ENCODE measurements at regions not wholly inside any gene's neighbourhood (a gene's known extent, or its start where the extent isn't known, plus 50 kb on each side); places are given as distances from the start of the nearest gene placed in this dataset.

DNA sequence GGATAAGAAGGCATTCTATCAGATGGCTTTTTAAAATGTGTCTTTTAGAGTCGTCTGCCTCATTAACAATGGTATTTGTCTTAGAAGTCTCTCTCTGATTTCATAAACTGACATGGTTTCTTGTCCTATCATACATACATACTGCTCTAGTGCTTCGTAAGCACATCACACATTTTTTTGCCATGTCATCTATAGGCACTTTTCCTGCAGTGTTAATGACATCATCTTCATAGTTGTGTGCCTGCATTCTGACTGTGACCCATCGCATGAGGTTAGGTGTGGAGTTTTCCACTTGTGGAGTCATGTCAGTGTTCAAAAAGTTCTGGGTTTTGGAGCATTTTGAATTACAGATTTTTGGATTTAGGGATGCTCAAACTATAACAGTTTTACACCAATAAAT, 361.6 kb upstream of the SPOCK3 start:
- no peaks in the 10 kb centered on the region for H3K4me1 ChIP-seq
- H3K27ac ChIP-seq (replicated peaks in 1 of 4): no peak overlapping the region
- TF ChIP-seq EP300 (IDR thresholded peaks at IDR 0.05) (no peak), POLR2AphosphoS5 (IDR thresholded peaks at IDR 0.05) (no peak), POLR2A (IDR thresholded peaks at IDR 0.05; ENCODE audit: low read depth) (no peak)
- TF ChIP-seq, protein P1, sequence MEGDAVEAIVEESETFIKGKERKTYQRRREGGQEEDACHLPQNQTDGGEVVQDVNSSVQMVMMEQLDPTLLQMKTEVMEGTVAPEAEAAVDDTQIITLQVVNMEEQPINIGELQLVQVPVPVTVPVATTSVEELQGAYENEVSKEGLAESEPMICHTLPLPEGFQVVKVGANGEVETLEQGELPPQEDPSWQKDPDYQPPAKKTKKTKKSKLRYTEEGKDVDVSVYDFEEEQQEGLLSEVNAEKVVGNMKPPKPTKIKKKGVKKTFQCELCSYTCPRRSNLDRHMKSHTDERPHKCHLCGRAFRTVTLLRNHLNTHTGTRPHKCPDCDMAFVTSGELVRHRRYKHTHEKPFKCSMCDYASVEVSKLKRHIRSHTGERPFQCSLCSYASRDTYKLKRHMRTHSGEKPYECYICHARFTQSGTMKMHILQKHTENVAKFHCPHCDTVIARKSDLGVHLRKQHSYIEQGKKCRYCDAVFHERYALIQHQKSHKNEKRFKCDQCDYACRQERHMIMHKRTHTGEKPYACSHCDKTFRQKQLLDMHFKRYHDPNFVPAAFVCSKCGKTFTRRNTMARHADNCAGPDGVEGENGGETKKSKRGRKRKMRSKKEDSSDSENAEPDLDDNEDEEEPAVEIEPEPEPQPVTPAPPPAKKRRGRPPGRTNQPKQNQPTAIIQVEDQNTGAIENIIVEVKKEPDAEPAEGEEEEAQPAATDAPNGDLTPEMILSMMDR (IDR thresholded peaks at IDR 0.05): no peak
- 80% methylated on average over 3 of the region's 3 CpGs for WGBS
- no peaks in the 10 kb centered on the region for H3K9me3 ChIP-seq
- intact Hi-C loops (cut with DNase I): no loop called here
- DNase-seq (ENCODE audit: extremely low spot score): no peak
- no peaks in the 10 kb centered on the region for H3K36me3 ChIP-seq
- no peak overlapping the region for H3K4me3 ChIP-seq
- no peaks in the 10 kb centered on the region for H3K27me3 ChIP-seq

DNA sequence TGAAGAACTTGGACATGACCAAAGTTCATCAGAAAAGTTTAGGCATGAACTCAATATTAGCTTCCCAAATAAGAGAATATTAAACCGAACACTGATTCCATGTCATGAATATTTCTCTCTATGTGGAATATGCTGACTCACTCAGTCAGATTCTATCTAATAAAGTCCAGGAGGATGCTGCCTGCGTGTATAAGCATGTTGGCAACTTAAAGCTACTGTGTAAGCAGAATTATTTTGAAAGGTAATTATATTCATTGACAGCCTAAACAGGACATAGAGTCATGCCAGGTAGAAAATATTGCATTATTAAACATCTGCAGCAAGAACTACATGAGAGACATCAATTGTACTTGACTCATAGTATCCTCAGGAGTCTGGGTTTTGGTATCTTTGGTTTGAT, 367.9 kb upstream of the SPOCK3 start:
- Histone ChIP-seq H3K27ac (replicated peaks in 1 of 4) (no peak overlapping the region), H3K36me3 (no peaks in the 10 kb centered on the region), H3K9me3 (no peaks in the 10 kb centered on the region), H3K27me3 (no peaks in the 10 kb centered on the region), H3K4me3 (no peak overlapping the region), H3K4me1 (no peaks in the 10 kb centered on the region)
- TF ChIP-seq EP300 (IDR thresholded peaks at IDR 0.05) (no peak), POLR2A (IDR thresholded peaks at IDR 0.05; ENCODE audit: low read depth) (no peak), POLR2AphosphoS5 (IDR thresholded peaks at IDR 0.05) (no peak)
- TF ChIP-seq, protein P1 (IDR thresholded peaks at IDR 0.05): no peak
- no peak for DNase-seq (ENCODE audit: extremely low spot score)
- 91% methylated on average over 2 of the region's 2 CpGs for WGBS
- intact Hi-C loops (cut with DNase I): no loop called here

DNA sequence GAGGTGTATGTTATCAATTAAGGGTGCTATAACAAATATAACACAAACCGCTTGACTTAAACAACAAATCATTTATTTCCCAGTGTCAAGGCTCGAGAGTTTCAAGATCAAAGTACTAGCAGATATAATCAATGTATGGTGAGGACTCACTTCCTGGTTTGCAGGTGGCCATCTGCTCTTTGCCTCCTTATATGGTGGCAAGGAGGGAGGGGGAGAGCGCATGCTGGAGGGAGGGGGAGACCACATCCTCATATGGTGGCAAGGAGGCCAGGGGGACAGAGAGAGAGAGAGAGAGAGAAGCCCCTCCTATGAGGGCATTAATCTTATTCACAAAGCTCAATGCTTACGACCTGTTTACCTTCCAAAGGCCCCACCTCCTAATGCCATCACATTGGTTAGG, 372.3 kb upstream of the SPOCK3 start:
- no peaks in the 10 kb centered on the region for H3K9me3 ChIP-seq
- H3K36me3 ChIP-seq: no peaks in the 10 kb centered on the region
- H3K27me3 ChIP-seq: no peaks in the 10 kb centered on the region
- intact Hi-C loops (cut with DNase I): no loop called here
- no peak overlapping the region for H3K27ac ChIP-seq (replicated peaks in 1 of 4)
- WGBS: 70% methylated on average over 4 of the region's 4 CpGs
- DNase-seq (ENCODE audit: extremely low spot score): no peak
- TF ChIP-seq POLR2AphosphoS5 (IDR thresholded peaks at IDR 0.05): no peak
- TF ChIP-seq, protein P1 (IDR thresholded peaks at IDR 0.05): no peak
- no peak for TF ChIP-seq EP300 (IDR thresholded peaks at IDR 0.05)
- TF ChIP-seq POLR2A (IDR thresholded peaks at IDR 0.05; ENCODE audit: low read depth): no peak
- H3K4me1 ChIP-seq: no peaks in the 10 kb centered on the region
- H3K4me3 ChIP-seq: no peak overlapping the region

DNA sequence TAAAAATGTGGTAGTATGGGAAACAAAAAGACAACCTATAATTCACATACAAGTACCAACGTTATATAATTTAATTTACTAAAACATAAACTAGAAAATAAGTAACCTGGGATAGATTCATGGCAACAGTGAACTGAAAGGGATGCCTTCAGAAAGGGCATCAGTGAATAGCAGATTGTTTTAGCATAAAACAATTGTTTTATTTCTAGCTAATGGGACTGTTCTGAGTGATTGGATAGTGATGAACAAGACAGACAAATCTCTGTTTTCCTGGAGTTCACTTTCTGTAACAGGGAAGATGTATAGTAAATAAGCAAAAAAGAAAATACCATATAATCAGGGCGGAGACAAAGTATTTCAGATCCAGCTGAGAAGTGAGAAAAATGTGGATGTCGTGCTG, 379.1 kb upstream of the SPOCK3 start:
- TF ChIP-seq POLR2AphosphoS5 (IDR thresholded peaks at IDR 0.05) (no peak), EP300 (IDR thresholded peaks at IDR 0.05) (no peak)
- TF ChIP-seq, protein P1 (IDR thresholded peaks at IDR 0.05): no peak
- no peaks in the 10 kb centered on the region for H3K36me3 ChIP-seq
- intact Hi-C loops (cut with DNase I): no loop called here
- no peaks in the 10 kb centered on the region for H3K27me3 ChIP-seq
- no peak for DNase-seq (ENCODE audit: extremely low spot score)
- peaks cover 0 to 6% (median 0%) of the 10 kb centered on the region in 4 donors for H3K9me3 ChIP-seq
- no peak overlapping the region for H3K27ac ChIP-seq (replicated peaks in 1 of 4)
- H3K4me1 ChIP-seq: no peaks in the 10 kb centered on the region
- WGBS: 79% methylated on average over 3 of the region's 3 CpGs
- H3K4me3 ChIP-seq: no peak overlapping the region

DNA sequence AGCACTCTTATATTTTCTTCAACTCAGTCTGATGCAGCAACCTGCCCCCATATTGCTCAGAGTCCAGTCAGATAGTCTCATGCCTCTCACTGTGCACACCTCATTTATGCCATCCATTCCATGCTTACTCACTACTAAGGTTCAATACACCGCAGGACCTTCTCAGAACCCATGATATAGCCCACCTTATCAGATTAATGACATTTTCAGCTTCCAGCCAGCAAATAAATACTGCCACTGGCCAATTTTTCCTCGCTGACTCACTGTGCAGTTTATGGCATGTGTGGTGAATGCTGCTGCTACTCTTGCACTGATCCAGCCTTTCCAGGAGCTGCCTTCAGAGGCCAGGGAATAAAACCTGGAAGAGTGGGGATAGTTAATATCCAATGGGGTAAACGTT, 380.6 kb upstream of the SPOCK3 start:
- intact Hi-C loops (cut with DNase I): no loop called here
- no peaks in the 10 kb centered on the region for H3K36me3 ChIP-seq
- DNase-seq (ENCODE audit: extremely low spot score): no peak
- H3K27me3 ChIP-seq: no peaks in the 10 kb centered on the region
- peaks cover 0 to 6% (median 0%) of the 10 kb centered on the region in 4 donors for H3K9me3 ChIP-seq
- 34% methylated on average over 3 of the region's 3 CpGs for WGBS
- no peaks in the 10 kb centered on the region for H3K4me1 ChIP-seq
- H3K27ac ChIP-seq (replicated peaks in 1 of 4): no peak overlapping the region
- no peak overlapping the region for H3K4me3 ChIP-seq
- TF ChIP-seq, protein P1 (IDR thresholded peaks at IDR 0.05): no peak
- TF ChIP-seq POLR2A (IDR thresholded peaks at IDR 0.05; ENCODE audit: low read depth) (no peak), EP300 (IDR thresholded peaks at IDR 0.05) (no peak), POLR2AphosphoS5 (IDR thresholded peaks at IDR 0.05) (no peak)
